Activated T-cell treated with anti-CD3 and anti-CD28 coated beads, Interleukin-2, amount 50 U/mL, for 1 hour (primary cell): ENCODE measurements at regions not wholly inside any gene's neighbourhood (a gene's known extent, or its start where the extent isn't known, plus 50 kb on each side); places are given as distances from the start of the nearest gene placed in this dataset.

ENCODE experiments used
- DNase-seq: peaks from one replicate; pipeline ENCODE4 v3.0.0-alpha.2; 2020

- no peak for DNase-seq
Measured at GRCh38 chr12:4044736-4045730, 171.8 kb upstream of the PARP11 start.

GRCh38 chr12:4044101-4044500, 170.9 kb upstream of the PARP11 start:
- DNase-seq = no peak

GRCh38 chr12:4041187-4041885, 168.1 kb upstream of the PARP11 start:
- no peak for DNase-seq

DNA sequence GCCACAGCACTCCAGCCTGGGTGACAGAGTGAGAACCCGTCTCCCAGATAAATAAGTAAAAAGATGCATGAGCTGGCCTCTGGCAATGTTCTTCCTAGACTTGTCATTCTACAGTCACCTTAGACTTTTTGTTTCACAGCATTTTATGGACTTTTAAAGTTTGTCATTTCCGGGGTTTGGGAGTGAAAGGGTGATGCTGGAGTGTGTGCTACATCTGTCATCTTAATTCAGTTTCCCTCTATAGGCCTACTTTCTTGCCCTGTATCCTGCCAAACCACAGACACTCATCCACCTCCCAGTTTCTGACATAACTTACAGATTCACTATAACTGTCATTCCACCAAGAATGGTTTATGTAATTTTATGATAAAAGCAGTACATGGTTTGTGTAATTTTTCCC, 166.7 kb upstream of the PARP11 start:
- DNase-seq = no peak

- no peak for DNase-seq
Measured at GRCh38 chr12:4037747-4038312, 164.6 kb upstream of the PARP11 start.

DNA sequence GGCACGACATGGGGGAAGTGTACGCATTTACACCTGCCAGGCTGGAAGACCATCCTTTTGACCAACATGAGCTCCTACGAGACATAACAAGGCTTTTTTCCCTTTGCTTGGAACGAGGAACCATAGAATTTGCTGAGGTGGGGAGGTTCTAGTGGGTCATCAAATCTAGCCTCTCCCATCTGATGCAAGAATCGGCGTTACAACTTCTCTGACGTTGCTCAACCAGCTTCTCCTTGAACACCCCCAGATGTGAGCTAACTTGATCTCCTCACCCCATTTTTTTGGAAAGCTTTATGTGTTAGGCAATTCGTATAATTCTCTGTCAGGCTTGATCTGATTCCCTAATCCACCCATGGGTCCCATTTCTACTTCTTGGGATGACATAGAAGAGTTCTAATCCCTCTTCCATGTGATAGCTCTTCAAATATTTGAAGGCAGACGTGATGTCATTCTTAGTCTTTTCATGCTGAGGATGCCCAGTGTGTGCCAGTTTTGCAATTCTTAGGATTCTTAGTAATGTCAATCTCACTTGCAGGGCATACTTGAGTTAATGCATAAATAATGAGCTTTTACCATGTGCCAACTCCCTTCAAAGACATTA, 163.6 kb upstream of the PARP11 start:
- DNase-seq = no peak

DNA sequence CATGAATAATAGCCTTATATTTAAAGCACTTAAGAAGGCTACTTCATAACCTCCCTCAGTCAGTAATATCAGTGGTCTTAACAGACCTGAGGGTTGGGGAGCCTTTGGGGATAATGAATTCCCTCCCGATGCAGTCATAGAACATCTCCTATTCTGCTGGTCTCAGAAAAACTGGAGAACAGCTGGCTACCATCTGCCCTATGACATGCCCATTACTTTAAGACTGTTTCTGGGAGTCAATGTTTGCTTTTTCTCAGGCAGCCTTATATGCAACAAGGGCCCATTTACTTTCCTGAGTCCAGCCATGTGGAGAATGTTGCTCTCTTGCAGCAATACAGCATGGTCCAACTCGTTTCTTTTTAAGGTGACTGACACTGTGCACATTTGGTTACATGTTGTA, 161.7 kb upstream of the PARP11 start:
- no peak for DNase-seq

GRCh38 chr12:4032924-4033615, 159.9 kb upstream of the PARP11 start:
- no peak for DNase-seq

DNA sequence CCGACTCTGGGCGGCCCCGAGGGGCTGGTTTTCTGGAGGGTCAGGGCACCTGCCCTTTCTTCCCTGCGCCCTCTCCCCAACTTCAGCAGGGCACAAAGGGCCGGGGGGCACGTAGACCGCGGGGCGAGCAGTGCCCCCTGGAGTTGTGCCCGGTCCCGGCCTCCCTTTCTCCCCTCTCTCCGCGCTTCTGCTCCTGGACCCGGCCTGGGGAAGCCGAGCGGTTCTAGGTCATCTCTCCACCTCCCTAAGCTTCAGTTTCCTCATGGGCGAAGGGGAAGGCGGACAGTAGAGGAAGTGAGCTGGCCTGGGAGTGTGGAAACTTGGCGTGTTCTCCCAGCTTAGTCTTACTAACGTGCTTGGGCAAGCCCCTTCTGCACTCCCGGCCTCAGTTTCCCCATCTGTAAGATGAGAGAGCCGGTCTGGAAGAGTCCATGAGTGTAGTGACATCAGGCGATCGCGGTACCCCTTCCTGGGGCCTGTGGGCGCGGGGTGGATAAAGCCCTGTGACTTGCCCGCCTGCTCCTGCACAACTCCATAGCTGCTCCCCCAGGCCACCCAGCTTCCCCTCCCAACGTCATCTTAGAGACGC, 158.6 kb upstream of the PARP11 start:
- DNase-seq = no peak

DNA sequence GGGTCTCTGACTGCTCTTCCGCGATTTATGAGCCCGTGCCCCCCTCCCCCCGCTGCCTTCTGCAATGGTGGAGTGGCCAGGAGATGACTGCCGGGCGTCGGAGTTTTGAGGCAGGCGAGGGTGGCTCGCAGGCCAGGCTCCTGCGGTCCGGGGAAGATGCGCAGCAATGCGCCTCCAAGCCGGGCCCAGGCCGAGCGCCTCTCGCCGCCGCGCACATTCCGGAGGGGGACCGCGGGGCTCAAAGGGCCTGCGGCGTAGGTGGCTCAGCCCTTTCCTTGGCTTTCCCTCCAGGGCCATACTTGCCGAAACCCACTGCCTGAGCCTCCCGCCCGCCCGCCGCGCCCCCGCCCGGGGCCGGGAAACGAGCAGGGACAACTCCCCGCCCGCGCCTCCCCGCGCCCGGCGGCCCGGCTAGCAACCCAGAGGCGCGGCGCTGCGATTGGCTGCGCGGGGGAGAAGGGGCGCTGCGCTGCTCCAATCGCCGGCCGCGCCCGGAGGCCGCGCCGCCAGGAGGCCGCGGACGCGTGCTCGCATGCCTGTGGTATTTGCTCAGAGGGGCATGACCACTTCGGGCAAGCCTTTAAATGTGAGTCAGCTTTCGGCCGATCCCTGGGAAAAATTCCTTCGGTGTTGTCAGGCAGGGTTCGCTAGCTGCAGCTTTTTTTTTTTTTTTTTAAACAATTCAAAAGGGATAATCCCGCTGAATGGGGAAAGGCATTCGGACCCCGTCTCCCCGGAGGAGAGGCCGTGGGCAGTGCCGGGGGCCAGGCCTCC, 157.9 kb upstream of the PARP11 start:
- peak; percentile 79 for DNase-seq

GRCh38 chr12:4027412-4027811, 154.2 kb upstream of the PARP11 start:
- peak; percentile 62 for DNase-seq

- DNase-seq = no peak
Measured at GRCh38 chr12:4026517-4026916, 153.3 kb upstream of the PARP11 start.

GRCh38 chr12:4026020-4026358, 152.8 kb upstream of the PARP11 start:
- no peak for DNase-seq

- DNase-seq = no peak
Measured at GRCh38 chr12:4025181-4026019, 152.2 kb upstream of the PARP11 start.

- DNase-seq = no peak
Measured at GRCh38 chr12:4024701-4025100, 151.5 kb upstream of the PARP11 start.

- no peak for DNase-seq
Measured at GRCh38 chr12:4015225-4016091, 142.3 kb upstream of the PARP11 start.

GRCh38 chr12:4014858-4015224, 141.6 kb upstream of the PARP11 start:
- DNase-seq = no peak

DNA sequence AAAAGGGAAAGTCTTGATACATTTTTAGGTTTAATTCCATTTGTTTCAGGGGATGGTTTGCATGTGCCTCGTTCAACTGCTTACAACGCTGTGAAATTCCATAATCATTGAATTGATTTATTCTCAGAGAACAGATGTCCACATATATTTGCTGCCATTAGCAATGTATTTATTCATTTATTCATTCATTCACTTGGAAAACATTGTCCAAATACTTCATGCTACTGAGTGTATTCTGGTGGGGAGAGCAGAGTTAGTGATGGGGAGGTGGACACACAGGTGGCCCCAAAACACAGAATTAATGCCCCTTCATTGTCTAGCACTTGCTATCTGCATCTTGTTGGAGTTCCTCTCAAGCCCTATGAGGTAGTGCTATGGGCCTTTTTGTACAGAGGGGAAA, 141.2 kb upstream of the PARP11 start:
- no peak for DNase-seq
